ENCODE measurements at regions not wholly inside any gene's neighbourhood (a gene's known extent, or its start where the extent isn't known, plus 50 kb on each side); places are given as distances from the start of the nearest gene placed in this dataset.

DNA sequence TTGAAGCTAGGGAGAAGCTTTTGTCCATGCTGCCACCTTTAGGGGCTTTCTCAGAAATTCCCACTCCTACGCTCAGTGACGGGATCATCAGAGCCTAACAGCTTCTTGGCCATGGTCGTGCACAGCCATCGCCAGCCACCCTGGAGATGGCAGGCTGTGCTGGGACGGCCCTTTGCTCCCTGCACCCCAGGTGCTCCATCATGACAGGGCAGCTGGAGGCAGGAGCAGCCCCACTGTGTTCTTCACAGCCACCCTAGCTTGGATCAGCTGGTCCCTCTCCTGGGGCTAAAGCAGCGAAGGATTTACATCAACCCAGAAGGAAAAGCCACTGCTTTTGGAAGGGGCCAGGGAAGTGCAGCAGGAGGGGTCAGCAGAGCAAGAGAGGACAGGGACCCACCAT lies 235.9 kb downstream of the LY86 start:
- no peak for TF ChIP-seq FOXK2 (IDR thresholded peaks at IDR 0.05)
- TF ChIP-seq SP1 (IDR thresholded peaks at IDR 0.05): no peak
- no peak for TF ChIP-seq LEF1 (IDR thresholded peaks at IDR 0.05; ENCODE audit: borderline replicate concordance)
- TF ChIP-seq PKNOX1 (IDR thresholded peaks at IDR 0.05): no peak
- no peak for TF ChIP-seq NFRKB (IDR thresholded peaks at IDR 0.05)
- TF ChIP-seq ELF4 (IDR thresholded peaks at IDR 0.05): no peak
- no peak for TF ChIP-seq BHLHE40 (IDR thresholded peaks at IDR 0.05; ENCODE audit: borderline replicate concordance)
- no peak for TF ChIP-seq ARNT (IDR thresholded peaks at IDR 0.05)
- TF ChIP-seq HDGF (IDR thresholded peaks at IDR 0.05; ENCODE audit: borderline replicate concordance): no peak
- no peak for TF ChIP-seq TARDBP (IDR thresholded peaks at IDR 0.05)
- TF ChIP-seq FOXM1 (IDR thresholded peaks at IDR 0.05; ENCODE audit: borderline replicate concordance): no peak
- TF ChIP-seq SUZ12 (IDR thresholded peaks at IDR 0.05): no peak

All from HEK293T (cell line).